ENCODE measurements at regions not wholly inside any gene's neighbourhood (a gene's known extent, or its start where the extent isn't known, plus 50 kb on each side); places are given as distances from the start of the nearest gene placed in this dataset.

DNA sequence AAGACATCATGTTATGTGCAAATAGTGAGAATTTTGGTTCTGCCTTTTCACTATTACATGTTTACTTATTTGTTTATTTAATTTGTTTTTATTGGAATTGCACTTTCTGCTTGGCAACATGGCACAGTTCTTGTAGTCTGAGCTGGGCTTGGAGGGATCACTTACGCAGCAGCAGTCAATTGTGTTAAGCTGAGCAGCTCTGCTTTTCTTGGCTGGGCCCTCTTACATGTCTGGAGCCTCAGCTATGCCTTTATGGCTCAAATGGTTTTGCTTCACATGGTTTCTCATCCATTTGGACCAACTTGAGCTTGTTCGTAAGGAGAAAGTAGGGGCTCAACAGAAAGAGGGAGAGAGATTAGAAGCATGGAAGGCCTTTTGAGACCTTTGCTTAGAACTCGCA is 327.5 kb upstream of the EPHA7 start:
- no peak overlapping the region for H2AFZ ChIP-seq (ENCODE audit: low read depth, low read length)

DNA sequence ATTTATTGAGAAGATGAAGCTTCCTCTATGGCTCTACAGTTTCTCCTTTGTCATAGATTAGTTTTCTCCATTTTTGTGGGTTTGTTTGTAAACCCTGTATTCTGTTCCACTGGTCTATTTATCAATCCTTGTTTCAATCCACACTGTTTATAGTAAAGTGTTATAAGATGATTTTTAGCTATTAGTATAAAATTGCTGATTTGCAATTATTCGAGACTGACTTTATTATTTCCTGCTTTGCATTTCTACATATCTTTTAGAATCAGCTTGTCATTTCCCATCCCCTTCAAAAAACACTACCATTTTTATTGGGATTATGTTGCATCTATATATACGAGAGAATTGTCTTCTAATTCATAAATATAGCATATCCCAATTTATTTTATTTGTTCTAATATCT is 325.9 kb upstream of the EPHA7 start:
- no peaks in the 10 kb centered on the region for H3K9me3 ChIP-seq (ENCODE audit: low read length)
- no peak overlapping the region for H3K27ac ChIP-seq (ENCODE audit: low read length)
- no peaks in the 10 kb centered on the region for H4K20me1 ChIP-seq (ENCODE audit: insufficient read depth)
- no peaks in the 10 kb centered on the region for H3F3A ChIP-seq (ENCODE audit: insufficient read depth, low read length, poor library complexity, severe bottlenecking)
- no peaks in the 10 kb centered on the region for H3K9me2 ChIP-seq (ENCODE audit: insufficient read depth, low read length)
- H3K9ac ChIP-seq (ENCODE audit: low read length) = no peak overlapping the region
- no peaks in the 10 kb centered on the region for H3K79me2 ChIP-seq (replicated peaks; ENCODE audit: insufficient read depth, low read length)
- H2AFZ ChIP-seq (ENCODE audit: low read depth, low read length) = no peak overlapping the region
- TF ChIP-seq EP300 (conservative IDR thresholded peaks at IDR 0.05; ENCODE audit: poor library complexity, severe bottlenecking) (no peak), POLR2AphosphoS5 (IDR thresholded peaks at IDR 0.05) (no peak)
- H3K4me3 ChIP-seq (ENCODE audit: low read length) = no peak overlapping the region
- no peaks in the 10 kb centered on the region for H3K27me3 ChIP-seq (ENCODE audit: insufficient read depth, low read depth, low read length)
- H3K4me2 ChIP-seq (ENCODE audit: low read length) = no peak overlapping the region
- H3K36me3 ChIP-seq (ENCODE audit: insufficient read depth, low read length) = no peaks in the 10 kb centered on the region

More for the DNA sequence above, 327.5 kb upstream of the EPHA7 start:
- H3F3A ChIP-seq (ENCODE audit: insufficient read depth, low read length, poor library complexity, severe bottlenecking) = no peaks in the 10 kb centered on the region
- no peak overlapping the region for H3K4me2 ChIP-seq (ENCODE audit: low read length)
- H3K9me3 ChIP-seq (ENCODE audit: low read length) = no peaks in the 10 kb centered on the region
- no peak overlapping the region for H3K9ac ChIP-seq (ENCODE audit: low read length)
- no peaks in the 10 kb centered on the region for H3K27me3 ChIP-seq (ENCODE audit: insufficient read depth, low read depth, low read length)
- H3K36me3 ChIP-seq (ENCODE audit: insufficient read depth, low read length) = no peaks in the 10 kb centered on the region
- no peaks in the 10 kb centered on the region for H4K20me1 ChIP-seq (ENCODE audit: insufficient read depth)
- no peak for TF ChIP-seq MXI1 (conservative IDR thresholded peaks at IDR 0.05; ENCODE audit: poor library complexity, severe bottlenecking)
- no peak for TF ChIP-seq EZH2 (IDR thresholded peaks at IDR 0.05; ENCODE audit: borderline replicate concordance, insufficient read depth, low read length, poor library complexity, severe bottlenecking)
- TF ChIP-seq, protein P1, sequence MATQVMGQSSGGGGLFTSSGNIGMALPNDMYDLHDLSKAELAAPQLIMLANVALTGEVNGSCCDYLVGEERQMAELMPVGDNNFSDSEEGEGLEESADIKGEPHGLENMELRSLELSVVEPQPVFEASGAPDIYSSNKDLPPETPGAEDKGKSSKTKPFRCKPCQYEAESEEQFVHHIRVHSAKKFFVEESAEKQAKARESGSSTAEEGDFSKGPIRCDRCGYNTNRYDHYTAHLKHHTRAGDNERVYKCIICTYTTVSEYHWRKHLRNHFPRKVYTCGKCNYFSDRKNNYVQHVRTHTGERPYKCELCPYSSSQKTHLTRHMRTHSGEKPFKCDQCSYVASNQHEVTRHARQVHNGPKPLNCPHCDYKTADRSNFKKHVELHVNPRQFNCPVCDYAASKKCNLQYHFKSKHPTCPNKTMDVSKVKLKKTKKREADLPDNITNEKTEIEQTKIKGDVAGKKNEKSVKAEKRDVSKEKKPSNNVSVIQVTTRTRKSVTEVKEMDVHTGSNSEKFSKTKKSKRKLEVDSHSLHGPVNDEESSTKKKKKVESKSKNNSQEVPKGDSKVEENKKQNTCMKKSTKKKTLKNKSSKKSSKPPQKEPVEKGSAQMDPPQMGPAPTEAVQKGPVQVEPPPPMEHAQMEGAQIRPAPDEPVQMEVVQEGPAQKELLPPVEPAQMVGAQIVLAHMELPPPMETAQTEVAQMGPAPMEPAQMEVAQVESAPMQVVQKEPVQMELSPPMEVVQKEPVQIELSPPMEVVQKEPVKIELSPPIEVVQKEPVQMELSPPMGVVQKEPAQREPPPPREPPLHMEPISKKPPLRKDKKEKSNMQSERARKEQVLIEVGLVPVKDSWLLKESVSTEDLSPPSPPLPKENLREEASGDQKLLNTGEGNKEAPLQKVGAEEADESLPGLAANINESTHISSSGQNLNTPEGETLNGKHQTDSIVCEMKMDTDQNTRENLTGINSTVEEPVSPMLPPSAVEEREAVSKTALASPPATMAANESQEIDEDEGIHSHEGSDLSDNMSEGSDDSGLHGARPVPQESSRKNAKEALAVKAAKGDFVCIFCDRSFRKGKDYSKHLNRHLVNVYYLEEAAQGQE (IDR thresholded peaks at IDR 0.05; ENCODE audit: borderline replicate concordance) = no peak
- TF ChIP-seq, protein P2, sequence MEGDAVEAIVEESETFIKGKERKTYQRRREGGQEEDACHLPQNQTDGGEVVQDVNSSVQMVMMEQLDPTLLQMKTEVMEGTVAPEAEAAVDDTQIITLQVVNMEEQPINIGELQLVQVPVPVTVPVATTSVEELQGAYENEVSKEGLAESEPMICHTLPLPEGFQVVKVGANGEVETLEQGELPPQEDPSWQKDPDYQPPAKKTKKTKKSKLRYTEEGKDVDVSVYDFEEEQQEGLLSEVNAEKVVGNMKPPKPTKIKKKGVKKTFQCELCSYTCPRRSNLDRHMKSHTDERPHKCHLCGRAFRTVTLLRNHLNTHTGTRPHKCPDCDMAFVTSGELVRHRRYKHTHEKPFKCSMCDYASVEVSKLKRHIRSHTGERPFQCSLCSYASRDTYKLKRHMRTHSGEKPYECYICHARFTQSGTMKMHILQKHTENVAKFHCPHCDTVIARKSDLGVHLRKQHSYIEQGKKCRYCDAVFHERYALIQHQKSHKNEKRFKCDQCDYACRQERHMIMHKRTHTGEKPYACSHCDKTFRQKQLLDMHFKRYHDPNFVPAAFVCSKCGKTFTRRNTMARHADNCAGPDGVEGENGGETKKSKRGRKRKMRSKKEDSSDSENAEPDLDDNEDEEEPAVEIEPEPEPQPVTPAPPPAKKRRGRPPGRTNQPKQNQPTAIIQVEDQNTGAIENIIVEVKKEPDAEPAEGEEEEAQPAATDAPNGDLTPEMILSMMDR (IDR thresholded peaks at IDR 0.05; ENCODE audit: poor library complexity, severe bottlenecking) = no peak
- TF ChIP-seq EP300 (conservative IDR thresholded peaks at IDR 0.05; ENCODE audit: poor library complexity, severe bottlenecking) = no peak
- TF ChIP-seq TAF1 (IDR thresholded peaks at IDR 0.05; ENCODE audit: low read depth) = no peak
- TF ChIP-seq RAD21 (conservative IDR thresholded peaks at IDR 0.05) = no peak
- no peak for TF ChIP-seq SMC3 (conservative IDR thresholded peaks at IDR 0.05; ENCODE audit: poor library complexity)
- TF ChIP-seq POLR2AphosphoS5 (IDR thresholded peaks at IDR 0.05) = no peak
- no peaks in the 10 kb centered on the region for H3K9me2 ChIP-seq (ENCODE audit: insufficient read depth, low read length)
- H3K4me3 ChIP-seq (ENCODE audit: low read length) = no peak overlapping the region
- H3K79me2 ChIP-seq (replicated peaks; ENCODE audit: insufficient read depth, low read length) = no peaks in the 10 kb centered on the region
- no peak overlapping the region for H3K27ac ChIP-seq (ENCODE audit: low read length)

DNA sequence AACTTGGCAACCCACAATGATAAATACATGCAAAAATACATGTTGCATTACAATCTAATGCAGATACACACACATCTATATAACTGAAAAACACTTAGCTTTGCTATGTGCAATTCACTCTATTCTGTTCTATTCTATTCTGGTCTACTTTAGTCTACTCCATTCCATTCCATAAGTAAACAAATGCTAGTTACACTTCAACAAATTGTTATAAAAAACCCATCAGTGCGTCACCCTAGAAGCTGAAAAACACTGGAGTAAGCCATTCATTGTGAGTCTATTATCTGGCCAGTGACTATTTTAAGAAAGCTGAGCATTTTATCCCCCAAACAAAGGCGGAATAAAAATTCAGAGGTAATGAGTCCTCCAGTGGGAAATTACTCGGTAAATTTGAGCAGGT is 315.7 kb upstream of the EPHA7 start:
- H3K4me3 ChIP-seq (ENCODE audit: low read length) = no peak overlapping the region
- H3K36me3 ChIP-seq (ENCODE audit: insufficient read depth, low read length) = no peaks in the 10 kb centered on the region
- H3K79me2 ChIP-seq (replicated peaks; ENCODE audit: insufficient read depth, low read length) = no peaks in the 10 kb centered on the region
- no peak overlapping the region for H3K27ac ChIP-seq (ENCODE audit: low read length)
- no peaks in the 10 kb centered on the region for H3K27me3 ChIP-seq (ENCODE audit: insufficient read depth, low read depth, low read length)
- H3K9ac ChIP-seq (ENCODE audit: low read length) = no peak overlapping the region
- no peaks in the 10 kb centered on the region for H4K20me1 ChIP-seq (ENCODE audit: insufficient read depth)
- H3F3A ChIP-seq (ENCODE audit: insufficient read depth, low read length, poor library complexity, severe bottlenecking) = no peaks in the 10 kb centered on the region
- TF ChIP-seq MXI1 (conservative IDR thresholded peaks at IDR 0.05; ENCODE audit: poor library complexity, severe bottlenecking) = no peak
- no peak overlapping the region for H2AFZ ChIP-seq (ENCODE audit: low read depth, low read length)
- H3K4me2 ChIP-seq (ENCODE audit: low read length) = no peak overlapping the region
- no peaks in the 10 kb centered on the region for H3K9me2 ChIP-seq (ENCODE audit: insufficient read depth, low read length)
- H3K9me3 ChIP-seq (ENCODE audit: low read length) = no peaks in the 10 kb centered on the region

All from neural cell (in vitro differentiated cells).